Activated CD8-positive, alpha-beta T cell treated with anti-CD3 and anti-CD28 coated beads for 36 hours (primary cell): ENCODE measurements at regions not wholly inside any gene's neighbourhood (a gene's known extent, or its start where the extent isn't known, plus 50 kb on each side); places are given as distances from the start of the nearest gene placed in this dataset.

Source experiments
- ATAC-seq: fragments of 200-7000 bp; cut with Tn5 transposase; one replicate; pipeline ENCODE4 v1.10.0; 2021; ENCODE audit warnings: mild to moderate bottlenecking, moderate library complexity
- CTCF ChIA-PET: fragments of 350-600 bp; sonication (Branson Sonifier 250); formaldehyde crosslinking; loops from one replicate; lab custom pipeline; 2021; ENCODE audit warnings: antibody characterized with exemption; lab: Charles Lee
- POLR2A ChIA-PET: fragments of 350-600 bp; sonication (Branson Sonifier 250); formaldehyde crosslinking; loops from one replicate; lab custom pipeline; 2021; ENCODE audit warnings: antibody characterized with exemption; lab: Charles Lee
- DNase-seq: peaks from one replicate; pipeline ENCODE4 v3.0.0-alpha.2; 2020
- H3K27ac Mint-ChIP-seq: one replicate; pipeline ENCODE4 v1.8.0; 2021; ENCODE audit warnings: mild to moderate bottlenecking, mixed read lengths
- H3K27me3 Mint-ChIP-seq: one replicate; pipeline ENCODE4 v1.8.0; 2021; ENCODE audit warnings: mixed read lengths
- H3K36me3 Mint-ChIP-seq: one replicate; pipeline ENCODE4 v1.8.0; 2021; ENCODE audit warnings: low read depth, mixed read lengths
- H3K4me1 Mint-ChIP-seq: one replicate; pipeline ENCODE4 v1.8.0; 2021; ENCODE audit warnings: low read depth, mixed read lengths
- H3K4me3 Mint-ChIP-seq: one replicate; pipeline ENCODE4 v1.8.0; 2021; ENCODE audit warnings: mild to moderate bottlenecking, moderate library complexity, mixed read lengths
- H3K9me3 Mint-ChIP-seq: one replicate; pipeline ENCODE4 v1.8.0; 2021; ENCODE audit warnings: mixed read lengths
- intact Hi-C: fragments of 100-400 bp; cut with micrococcal nuclease; formaldehyde crosslinking; loops from one replicate; pipeline ENCODE4 v1.10.0; 2022
- TF ChIP-seq, protein P1 (sequence below): fragments of 200-600 bp; IDR thresholded peaks from one replicate; pipeline ENCODE4 v1.8.0; 2022; ENCODE audit warnings: antibody characterized with exemption, mild to moderate bottlenecking

DNA sequence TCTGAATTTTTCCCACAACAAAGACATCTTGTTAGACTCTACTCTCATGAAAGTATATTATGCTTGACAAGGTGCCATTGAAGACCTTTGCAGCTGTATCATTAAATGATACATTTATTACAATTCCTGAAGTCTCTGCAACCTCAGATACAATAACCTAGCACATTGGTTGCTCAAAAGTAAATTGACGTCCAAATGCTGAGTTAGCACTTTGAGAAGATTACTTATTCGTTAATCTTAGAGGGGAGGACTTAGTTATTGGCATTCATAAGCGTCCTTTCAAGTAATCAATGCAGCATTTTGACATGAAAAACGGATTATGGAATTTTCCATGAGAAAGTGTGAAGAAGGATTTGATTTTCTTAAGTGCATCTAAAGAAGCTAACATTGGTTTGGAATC lies 151.6 kb downstream of the ARSF start:
- TF ChIP-seq, protein P1, sequence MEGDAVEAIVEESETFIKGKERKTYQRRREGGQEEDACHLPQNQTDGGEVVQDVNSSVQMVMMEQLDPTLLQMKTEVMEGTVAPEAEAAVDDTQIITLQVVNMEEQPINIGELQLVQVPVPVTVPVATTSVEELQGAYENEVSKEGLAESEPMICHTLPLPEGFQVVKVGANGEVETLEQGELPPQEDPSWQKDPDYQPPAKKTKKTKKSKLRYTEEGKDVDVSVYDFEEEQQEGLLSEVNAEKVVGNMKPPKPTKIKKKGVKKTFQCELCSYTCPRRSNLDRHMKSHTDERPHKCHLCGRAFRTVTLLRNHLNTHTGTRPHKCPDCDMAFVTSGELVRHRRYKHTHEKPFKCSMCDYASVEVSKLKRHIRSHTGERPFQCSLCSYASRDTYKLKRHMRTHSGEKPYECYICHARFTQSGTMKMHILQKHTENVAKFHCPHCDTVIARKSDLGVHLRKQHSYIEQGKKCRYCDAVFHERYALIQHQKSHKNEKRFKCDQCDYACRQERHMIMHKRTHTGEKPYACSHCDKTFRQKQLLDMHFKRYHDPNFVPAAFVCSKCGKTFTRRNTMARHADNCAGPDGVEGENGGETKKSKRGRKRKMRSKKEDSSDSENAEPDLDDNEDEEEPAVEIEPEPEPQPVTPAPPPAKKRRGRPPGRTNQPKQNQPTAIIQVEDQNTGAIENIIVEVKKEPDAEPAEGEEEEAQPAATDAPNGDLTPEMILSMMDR = no peak
- H3K4me3 Mint-ChIP-seq = no peak overlapping the region
- ATAC-seq = no peak
- no peaks in the 10 kb centered on the region for H3K27me3 Mint-ChIP-seq
- H3K27ac Mint-ChIP-seq = no peak overlapping the region
- H3K4me1 Mint-ChIP-seq = no peaks in the 10 kb centered on the region
- no peak for DNase-seq
- H3K9me3 Mint-ChIP-seq = no peaks in the 10 kb centered on the region
- intact Hi-C loops = no loop called here
- ChIA-PET POLR2A (no interaction called here), CTCF (no interaction called here)
- H3K36me3 Mint-ChIP-seq = no peaks in the 10 kb centered on the region

DNA sequence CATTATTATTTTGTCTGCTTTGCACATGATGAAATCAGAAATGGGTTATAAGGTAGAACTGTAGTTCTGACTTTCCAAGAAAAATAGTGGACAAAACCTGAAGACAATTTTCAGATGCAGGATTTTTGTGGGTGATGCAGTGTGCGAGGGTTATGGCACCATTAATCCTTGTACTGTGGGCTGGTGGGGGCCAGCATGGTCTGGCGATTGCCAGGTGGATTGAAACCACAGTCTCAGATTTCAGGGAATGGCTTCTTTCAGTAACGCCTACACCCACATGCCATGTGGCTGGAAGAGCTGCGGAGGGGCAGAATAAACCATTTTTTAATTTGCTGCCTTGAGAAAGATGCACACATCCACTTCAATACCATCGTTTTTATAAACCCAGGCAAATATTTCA lies 150.5 kb downstream of the ARSF start:
- TF ChIP-seq, protein P1 = no peak
- H3K27me3 Mint-ChIP-seq = no peaks in the 10 kb centered on the region
- no peak overlapping the region for H3K4me3 Mint-ChIP-seq
- intact Hi-C loops = no loop called here
- no peaks in the 10 kb centered on the region for H3K36me3 Mint-ChIP-seq
- CTCF ChIA-PET = no interaction called here
- H3K4me1 Mint-ChIP-seq = no peaks in the 10 kb centered on the region
- no peaks in the 10 kb centered on the region for H3K9me3 Mint-ChIP-seq
- ATAC-seq (no peak), DNase-seq (no peak)
- POLR2A ChIA-PET = no interaction called here
- H3K27ac Mint-ChIP-seq = no peak overlapping the region

DNA sequence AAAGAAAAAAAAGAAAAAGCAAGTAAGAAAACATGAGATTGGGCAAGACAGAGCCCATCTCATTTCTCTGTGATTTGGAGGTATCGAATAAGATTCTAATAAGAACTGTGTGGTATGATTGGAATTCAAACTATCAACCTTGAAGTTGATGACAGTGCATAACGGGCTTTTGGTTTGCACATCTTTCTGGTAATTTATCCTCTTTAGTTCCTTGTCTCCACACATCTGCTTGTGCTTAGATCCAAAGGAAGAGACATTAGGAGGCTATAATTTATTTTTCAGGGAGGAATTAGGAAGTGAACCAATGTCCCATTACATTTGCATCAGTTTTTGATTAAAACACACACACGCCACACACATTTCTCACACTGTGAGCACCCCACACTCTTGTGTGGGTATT lies 149.9 kb downstream of the ARSF start:
- no peak for DNase-seq
- Mint-ChIP-seq H3K36me3 (no peaks in the 10 kb centered on the region), H3K27me3 (no peaks in the 10 kb centered on the region), H3K4me3 (no peak overlapping the region), H3K4me1 (no peaks in the 10 kb centered on the region), H3K27ac (no peak overlapping the region), H3K9me3 (no peaks in the 10 kb centered on the region)
- TF ChIP-seq, protein P1 = no peak
- ATAC-seq = no peak
- POLR2A ChIA-PET = no interaction called here
- intact Hi-C loops = no loop called here
- CTCF ChIA-PET = no interaction called here

DNA sequence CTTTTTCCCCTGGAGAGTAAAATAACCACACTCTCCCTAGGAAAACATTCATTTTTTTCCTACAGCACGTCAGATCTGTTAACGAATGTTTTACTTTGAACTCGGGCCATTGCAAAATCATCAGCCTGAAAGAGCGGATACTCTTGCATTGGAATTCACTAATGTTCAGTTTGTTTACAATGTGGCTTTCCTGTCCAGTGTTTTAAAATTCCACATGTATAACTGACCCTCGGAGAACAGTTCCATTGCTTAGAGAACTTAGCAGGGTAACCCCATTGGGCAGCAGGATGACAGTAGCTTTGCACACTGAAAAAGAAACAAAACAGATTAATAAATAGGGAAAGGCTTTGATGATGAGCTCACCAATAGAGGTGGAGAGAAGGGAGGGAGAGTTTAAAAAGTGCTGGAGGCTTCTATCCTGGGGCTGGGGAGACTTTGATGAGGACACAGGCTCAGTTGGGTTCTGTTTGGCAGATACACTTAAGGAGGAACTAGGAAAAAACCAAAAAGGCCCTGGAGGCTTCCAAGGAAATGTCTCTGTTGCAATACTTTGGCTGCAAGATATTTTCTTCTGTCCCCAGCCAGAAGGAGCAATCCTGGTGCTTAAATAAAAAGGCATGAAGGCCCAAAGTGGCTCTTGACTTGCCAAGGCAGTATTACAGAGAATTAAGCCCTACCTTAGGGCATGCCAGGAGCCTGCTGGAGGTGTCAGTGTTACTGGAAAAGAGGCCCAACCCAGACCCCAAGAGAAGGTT lies 143.1 kb downstream of the ARSF start:
- TF ChIP-seq, protein P1 = no peak
- Mint-ChIP-seq H3K4me3 (no peak overlapping the region), H3K27me3 (no peaks in the 10 kb centered on the region), H3K4me1 (no peaks in the 10 kb centered on the region), H3K27ac (no peak overlapping the region), H3K9me3 (no peaks in the 10 kb centered on the region), H3K36me3 (no peaks in the 10 kb centered on the region)
- ChIA-PET CTCF (no interaction called here), POLR2A (no interaction called here)
- no peak for DNase-seq
- intact Hi-C loops = no loop called here
- no peak for ATAC-seq

DNA sequence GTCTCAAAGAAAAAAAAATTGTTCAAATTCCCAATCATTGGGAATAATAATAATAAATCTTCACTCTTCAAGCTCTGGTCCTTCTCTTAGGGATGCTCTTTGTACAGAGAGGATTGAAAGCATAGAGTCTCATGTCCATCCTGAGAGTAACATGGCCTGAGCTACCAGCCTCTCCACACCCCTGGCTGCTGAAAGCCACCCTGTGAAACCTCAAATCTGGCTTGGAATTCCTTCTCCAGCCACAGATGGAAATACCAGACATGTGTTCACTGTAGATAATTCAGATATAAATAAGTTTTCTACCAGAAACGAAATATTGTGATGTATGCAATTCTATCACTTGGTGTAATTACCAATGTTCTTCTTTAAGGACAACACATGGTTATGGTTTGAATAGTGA lies 140.6 kb downstream of the ARSF start:
- DNase-seq = no peak
- Mint-ChIP-seq H3K9me3 (no peaks in the 10 kb centered on the region), H3K4me3 (no peak overlapping the region), H3K27ac (no peak overlapping the region), H3K27me3 (no peaks in the 10 kb centered on the region), H3K4me1 (no peaks in the 10 kb centered on the region), H3K36me3 (no peaks in the 10 kb centered on the region)
- intact Hi-C loops = no loop called here
- TF ChIP-seq, protein P1 = no peak
- POLR2A ChIA-PET = no interaction called here
- ATAC-seq = no peak
- CTCF ChIA-PET = no interaction called here
